ENCODE measurements at regions not wholly inside any gene's neighbourhood (a gene's known extent, or its start where the extent isn't known, plus 50 kb on each side); places are given as distances from the start of the nearest gene placed in this dataset.

GRCh38 chr6:12577124-12577850, 139.3 kb upstream of the PHACTR1 start:
- no peak for TF ChIP-seq CTCF (optimal IDR thresholded peaks at IDR 0.05 in 1 of 3, IDR thresholded peaks at IDR 0.05 in 1 of 3, conservative IDR thresholded peaks at IDR 0.05 in 1 of 3; ENCODE audit: extremely low read depth in 1 of 3, insufficient read depth in 2 of 3, low read length in 3 of 3)
- TF ChIP-seq EZH2 (IDR thresholded peaks at IDR 0.05; ENCODE audit: low read length), result no peak
